Superior temporal gyrus (tissue), 1 donor: ENCODE measurements at regions not wholly inside any gene's neighbourhood (a gene's known extent, or its start where the extent isn't known, plus 50 kb on each side); places are given as distances from the start of the nearest gene placed in this dataset.

ENCODE experiments used
- DNase-seq: peaks from one replicate; pipeline ENCODE4 v3.0.0-alpha.2; 2016; ENCODE audit errors: extremely low spot score

DNA sequence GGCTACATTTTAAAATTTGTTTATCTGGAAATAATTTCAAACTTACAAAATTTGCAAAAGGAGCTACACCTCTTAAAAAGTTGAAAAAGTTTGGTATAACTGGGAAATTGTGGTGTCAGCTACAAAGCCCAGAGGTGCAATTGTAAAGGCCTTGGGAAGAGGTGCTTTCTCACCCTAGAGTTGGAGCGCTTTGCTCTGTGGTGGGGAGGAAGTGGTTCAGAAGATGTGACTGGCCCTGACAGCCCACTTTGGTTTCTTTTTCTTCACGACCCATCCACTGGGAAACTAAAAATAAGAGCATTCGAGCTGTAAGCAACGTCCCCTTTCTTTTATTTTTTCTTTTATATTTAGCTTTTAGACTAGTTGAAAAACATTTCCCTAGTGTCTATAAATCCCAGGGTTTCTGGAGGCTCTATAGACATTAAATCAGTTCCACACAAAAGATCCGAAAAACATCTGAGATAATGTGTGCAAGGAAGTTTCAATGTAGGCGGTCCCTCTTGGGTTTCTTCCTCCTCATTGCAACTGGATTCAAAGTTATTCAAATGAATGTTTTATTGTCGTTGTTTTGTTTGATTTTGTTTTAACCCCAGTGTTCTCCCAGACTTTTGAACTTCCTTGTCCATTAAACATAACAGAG is 397.8 kb downstream of the KIF16B start:
- DNase-seq: no peak

DNA sequence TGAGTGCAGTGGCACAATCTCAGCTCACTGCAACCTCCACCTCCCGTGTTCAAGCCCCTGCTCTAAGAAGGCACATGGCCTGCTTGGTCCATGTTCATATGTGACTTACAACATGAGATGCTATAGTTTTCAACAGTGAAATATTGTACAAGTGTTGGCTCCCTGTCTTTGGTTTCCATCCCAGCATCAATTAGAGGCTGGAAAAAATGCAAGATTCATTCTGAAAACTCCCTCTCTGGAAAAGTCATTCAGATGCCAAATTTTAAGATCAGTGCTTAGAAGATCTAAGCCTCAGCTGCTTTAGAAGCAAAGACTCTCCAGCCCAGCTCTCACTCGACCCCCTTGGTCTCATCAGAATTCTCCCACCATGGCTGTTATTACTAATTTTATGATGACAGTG is 398.9 kb downstream of the KIF16B start:
- DNase-seq: no peak

DNA sequence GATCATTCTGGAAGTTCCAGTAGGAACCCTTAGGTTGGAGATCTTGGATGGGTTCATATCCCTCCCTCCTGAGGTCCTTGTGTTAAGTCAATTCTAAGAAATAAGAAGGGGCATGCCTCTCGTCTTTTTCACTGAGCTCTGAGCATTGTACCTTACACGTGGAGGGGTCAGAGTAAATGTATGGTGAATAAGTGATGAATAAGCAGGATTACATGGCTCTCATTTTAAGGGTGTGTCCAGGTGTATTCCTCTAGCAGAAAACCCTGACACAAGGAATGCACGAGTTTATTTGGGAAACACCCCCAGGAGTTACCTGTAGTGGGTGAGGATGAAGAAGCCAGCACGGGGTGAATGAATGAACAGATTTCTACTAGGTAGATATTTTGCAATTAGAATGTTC is 400.2 kb downstream of the KIF16B start:
- no peak for DNase-seq

DNA sequence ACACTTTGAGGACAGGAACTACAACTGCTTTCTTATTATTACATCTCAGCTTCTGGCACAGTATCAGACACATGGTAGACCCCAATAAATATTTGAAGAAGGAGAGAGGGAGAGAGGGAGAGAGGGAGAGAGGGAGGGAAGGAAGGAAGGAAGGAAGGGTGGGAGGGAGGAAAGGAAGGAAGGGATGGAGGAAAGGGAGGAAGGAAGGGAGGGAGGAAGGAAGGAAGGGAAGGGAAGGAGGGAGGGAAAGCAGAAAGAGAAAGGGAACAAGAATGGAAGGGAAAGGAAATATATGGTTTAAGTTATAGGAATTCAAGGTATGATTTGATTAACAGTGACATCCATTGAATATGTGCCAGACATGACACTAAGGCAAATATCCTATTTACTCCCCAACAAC is 402.1 kb downstream of the KIF16B start:
- no peak for DNase-seq

DNA sequence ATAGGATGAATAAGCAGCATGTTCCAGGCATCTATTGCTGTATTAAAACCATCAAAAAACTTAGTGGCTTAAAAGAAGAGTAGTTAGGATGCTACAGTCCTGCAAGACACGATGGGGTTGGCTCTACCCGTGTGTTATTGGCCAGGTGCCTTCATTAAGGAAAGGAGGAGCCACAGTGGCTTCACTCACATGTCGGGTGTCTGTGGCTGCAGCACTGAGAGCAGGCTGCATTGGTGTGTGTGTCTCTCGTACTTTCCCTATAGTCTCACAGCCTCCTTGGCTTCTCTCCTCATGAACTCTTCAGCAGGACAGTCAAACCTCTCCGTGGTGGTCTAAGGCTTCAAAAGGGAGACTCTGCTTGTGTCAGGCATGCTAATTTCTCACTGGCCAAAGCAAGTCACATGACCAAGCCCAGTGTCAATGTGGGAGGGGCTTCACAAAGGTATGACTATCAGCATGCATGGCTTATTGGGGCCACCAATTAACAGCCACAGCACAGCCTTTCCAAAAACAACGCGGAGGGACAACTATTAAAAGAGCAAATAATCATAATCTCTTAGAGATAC is 402.8 kb downstream of the KIF16B start:
- DNase-seq: no peak

DNA sequence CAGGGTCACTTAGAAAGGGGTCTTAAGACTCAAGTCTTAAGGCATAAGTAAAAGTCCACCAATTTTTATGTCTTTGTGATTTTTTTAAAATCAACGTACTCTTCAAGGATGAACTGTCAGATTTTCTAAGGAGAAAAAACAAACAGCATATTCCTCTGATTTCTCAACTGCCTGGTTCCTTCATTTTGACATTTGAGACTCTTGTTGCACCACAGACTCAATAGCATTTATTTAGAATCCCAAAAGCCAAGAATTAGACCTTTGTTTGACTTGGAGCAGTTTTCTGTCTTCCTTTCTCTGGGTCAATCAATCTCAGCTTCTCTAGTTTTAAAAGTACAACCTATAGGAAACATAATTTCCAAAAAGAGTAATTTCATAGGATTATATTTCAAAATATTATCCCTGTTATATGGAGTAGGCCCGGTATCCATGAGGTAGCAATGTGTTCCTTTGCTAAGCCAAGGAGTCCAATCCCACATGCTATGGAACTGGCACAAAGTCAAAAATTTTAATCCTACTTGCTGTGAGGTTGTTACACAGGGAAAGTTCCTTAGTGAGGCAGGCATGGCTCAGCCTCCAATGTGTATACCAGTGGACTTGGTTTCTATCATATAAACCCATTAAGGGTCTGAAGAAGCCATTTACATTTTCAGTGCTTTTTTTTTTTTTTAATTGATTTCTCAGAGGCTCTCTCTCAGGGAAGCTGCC is 405.7 kb downstream of the KIF16B start:
- no peak for DNase-seq

DNA sequence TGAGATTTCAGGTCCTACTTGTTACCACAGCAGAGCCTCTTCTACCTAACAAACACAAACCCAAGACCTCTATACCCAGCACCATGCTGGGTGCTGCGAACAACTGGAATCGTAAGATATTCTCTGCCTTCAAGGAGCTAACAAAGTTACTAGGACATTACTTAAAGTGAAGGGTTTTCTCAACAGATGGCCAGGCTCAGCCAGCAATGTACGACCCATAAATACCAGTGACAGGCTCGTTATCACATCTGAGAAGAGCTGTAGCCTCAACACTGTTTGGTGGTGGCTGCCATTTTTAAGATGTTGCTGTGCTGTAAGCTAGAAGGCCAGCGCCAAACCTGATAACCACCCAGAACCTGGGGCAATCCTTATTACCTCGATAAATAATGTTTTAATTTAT is 406.5 kb downstream of the KIF16B start:
- no peak for DNase-seq

DNA sequence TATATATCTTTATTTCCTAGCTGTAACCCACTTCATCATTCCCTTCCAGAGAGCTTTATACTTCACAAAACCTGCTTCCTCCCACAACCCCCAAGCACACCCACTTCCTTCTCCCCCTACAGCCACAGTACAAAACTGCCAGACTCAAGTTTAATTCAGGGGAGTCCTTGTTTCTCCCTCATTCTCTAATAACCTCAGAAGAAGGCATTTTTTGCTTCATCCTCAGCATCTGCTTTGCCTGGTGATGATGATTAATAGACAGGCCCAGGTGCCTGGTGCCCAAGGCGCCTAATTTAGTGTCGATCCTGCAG is 414.3 kb downstream of the KIF16B start:
- no peak for DNase-seq

DNA sequence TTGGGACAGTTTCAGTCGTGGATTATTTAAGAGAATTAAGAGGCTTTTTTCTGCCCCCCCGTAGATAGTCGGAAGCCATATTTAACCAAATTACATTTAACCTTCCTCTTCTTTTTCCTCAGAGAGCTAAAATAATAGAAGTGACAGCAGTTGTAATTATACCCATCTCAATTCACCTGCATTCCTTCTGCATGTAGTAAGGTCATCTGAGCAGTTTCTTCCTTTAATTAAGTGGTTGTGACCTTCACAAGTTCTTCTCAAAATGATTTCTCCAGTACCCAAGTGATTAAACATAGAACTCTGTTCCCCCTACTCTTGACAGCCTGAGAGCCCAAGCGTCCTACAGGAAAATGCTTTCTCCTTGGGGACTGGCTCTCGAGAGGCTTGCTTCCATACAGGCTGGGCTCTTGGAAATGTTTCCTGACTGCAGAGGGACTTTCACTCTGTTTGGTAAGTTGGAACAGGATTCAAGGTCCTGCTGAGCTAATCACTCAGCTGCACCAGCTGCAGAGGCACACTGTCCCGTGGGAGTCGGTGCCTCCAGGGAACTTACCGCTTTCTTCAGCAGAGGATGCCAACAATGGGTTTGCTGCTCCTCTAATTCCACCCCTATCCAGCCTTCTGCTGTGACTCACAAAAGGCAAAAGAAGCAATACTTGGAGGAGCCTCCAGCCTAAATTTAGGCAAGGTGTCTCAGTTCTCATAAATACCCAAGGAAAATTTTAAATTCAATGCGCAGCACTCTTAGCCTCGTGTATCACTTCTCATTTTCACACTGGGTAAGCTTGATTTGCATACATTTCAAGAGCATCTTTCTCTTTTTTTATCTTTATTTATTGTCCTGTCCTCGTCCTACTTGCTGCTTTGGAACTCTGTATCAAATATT is 414.9 kb downstream of the KIF16B start:
- DNase-seq: peak; percentile 64

DNA sequence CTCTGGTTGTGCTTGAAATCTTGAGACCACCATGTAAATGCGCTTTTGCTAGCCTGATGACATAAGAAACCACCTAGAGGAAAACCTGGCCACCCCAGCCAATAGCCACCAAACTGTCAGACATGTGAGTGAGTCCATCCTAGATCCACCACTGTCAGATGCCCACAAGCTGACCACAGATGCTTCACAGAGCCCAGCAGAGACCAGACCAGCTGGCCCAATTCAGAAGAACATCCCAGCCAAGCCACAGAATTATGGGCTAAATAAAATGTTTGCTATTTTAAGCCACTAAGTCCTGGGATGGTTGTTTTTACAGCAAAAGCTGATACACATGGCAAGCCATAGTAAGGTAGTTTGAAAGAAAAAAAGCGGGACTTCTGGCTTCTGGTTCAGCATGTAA is 425.3 kb downstream of the KIF16B start:
- DNase-seq: no peak

DNA sequence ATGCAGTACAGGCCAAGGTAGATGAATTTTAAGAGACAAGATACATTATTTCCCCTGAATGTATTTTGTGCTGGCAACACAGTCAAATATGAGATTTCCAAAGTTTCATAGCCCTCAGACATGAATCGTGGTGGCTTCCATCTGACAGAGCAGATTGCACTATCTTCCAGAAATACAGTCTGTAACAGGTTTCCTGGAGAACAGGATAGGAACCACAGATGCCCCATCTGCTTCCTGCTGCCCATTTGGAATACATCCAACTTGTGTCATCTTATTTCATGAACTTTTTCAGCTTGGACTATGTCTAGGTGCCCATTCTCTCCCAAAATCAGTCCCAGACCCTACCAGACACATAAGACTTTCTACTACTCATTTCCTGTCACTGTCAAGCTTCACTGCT is 426.0 kb downstream of the KIF16B start:
- DNase-seq: no peak

DNA sequence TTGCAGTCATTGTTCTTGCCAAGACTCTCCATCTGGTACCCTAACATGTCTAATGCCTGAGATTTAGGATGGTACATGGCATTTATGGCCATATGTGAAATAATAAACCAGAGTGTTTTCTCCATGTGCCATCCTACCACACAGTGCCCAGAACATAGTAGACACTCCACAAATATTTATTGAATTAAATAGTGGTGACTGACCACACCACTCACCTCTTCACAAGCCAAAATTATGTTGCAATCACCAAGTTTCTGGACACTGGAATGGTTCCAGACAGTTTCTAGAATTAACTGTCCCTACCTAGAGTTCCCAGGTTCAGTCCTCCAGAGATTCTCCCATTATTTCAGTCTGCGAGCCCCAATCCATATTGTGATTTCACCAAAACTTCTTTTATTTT is 427.3 kb downstream of the KIF16B start:
- DNase-seq: no peak

DNA sequence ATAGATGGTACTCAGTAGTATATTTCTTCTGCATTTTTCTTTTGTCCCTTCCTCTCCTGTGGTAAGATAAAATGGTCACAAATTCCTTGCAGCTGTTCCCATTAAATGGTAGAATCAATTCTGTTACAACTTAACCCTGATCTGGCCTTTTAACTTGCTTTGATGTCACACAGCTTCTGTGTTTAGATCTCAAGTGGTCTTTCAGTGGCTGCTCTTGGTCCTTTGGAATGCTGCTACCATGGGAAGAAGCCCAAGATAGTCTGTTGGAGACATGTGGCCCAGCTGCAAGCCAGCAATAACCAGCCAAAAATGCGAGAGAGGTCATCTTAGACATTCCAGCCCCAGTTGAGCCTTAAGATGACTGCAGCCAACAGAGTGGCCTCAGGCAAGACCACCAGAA is 429.7 kb downstream of the KIF16B start:
- DNase-seq: no peak

DNA sequence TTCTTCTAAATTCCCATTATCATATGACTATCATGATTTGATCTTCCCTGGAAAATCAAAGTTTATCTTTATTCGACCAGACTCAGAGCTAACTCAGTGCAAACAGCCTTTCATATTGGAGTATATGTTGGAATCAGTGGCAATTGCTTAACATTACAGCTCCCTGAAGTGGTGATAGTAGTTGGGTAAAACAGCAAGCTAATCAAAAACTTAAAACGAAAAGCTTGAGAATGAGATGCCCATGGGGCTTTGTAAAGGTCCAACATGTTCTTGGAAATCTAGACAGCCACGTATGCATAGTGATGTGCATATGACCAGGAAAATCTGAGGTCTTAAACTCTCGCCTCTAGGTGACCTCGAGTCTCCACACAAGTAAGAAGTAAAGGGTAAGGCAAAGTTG is 437.6 kb downstream of the KIF16B start:
- DNase-seq: no peak

DNA sequence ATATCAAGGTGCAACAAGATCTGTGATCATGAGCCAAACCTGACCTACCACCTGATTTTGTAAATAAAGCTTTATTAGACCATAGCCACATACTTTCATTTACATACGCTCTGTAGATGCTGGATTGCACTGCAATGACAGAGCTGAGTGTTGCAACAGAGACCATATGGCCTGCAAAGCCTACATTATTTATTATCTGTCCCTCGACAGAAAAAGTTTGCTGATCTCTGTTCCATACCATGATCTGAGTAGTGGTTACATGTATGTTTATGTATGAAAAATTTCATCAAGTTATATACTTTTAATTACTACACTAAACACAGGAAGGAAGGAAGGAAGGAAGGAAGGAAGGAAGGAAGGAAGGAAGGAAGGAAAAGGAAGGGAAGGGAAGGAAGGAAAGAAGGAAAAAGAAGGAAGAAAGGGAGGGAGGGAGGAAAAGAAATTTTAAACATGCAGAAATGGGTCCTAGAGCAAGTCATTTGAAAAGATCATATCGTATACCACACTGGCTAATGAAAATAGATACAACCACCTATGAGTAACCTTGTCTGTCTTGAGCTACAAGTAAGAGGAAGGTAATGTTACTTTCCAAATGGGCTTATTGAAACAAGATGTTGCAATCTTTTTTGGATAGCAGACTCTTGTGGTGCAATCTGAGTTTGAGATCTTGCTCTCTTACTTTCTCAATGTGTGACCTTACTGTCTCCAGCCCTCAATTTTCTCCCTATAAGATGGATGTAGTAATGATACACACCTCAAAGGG is 441.0 kb downstream of the KIF16B start:
- DNase-seq: no peak

DNA sequence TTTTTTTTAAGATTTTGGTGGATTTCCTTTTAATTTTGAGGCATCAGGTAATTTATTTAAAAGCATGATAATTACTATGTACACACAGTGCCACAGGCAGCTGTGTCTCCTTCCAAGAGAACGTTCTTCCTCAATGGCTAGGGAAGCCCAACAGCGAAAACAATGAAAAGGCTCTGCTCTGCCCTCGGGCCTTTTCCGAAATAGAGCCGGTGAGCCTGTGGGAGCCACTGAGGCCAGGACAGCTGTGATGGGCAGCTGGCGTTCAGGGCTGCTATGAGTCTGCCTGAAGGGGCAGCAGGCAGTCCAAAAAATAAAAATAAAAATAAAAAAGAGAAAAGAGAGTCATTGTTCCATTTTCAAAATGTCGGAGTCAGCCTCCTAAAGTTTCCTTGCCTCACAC is 443.8 kb downstream of the KIF16B start:
- DNase-seq: no peak

DNA sequence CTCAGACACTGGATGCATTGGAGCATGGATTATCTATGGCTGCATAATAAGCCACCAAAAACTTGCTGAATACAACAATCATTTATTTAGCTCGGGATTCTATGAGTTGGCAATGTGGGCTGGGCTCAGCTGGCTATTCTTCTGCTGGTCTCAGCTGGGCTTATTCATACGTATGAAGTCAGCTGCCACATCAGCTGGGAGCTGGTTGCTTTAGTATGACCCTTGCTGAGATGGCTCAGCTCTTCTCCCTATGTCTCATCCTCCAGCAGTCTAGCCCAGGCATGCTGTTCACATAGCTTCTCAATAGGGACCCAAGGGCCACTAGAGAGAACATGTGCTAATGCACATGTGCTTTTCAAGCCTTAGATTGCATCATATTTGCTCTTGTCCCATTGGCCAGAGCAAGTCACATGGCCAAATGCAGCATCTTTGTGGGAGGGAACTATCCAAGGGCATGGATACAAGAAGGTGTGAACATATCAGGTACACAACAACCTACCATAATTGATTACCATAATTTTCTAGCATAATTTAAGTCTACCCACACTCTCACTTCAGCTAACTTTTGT is 444.6 kb downstream of the KIF16B start:
- DNase-seq: no peak

DNA sequence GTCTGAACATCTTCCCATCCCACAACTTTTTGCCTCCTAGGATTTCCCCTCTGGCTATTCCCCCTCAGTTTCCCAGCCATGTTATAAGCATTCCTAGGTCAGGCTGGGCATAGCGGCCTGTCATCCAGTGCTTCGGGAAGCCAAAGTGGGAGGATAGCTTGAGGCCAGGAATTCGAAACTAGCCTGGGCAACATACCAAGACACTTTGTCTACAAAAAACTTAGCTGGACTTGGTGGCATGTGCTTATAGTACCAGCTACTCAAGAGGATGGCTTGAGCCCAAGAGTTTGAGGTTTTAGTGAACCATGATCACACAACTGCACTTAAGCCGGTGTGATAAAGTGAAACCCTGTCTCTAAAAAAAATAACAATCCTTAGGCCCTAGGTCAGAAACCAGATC is 447.4 kb downstream of the KIF16B start:
- DNase-seq: no peak

DNA sequence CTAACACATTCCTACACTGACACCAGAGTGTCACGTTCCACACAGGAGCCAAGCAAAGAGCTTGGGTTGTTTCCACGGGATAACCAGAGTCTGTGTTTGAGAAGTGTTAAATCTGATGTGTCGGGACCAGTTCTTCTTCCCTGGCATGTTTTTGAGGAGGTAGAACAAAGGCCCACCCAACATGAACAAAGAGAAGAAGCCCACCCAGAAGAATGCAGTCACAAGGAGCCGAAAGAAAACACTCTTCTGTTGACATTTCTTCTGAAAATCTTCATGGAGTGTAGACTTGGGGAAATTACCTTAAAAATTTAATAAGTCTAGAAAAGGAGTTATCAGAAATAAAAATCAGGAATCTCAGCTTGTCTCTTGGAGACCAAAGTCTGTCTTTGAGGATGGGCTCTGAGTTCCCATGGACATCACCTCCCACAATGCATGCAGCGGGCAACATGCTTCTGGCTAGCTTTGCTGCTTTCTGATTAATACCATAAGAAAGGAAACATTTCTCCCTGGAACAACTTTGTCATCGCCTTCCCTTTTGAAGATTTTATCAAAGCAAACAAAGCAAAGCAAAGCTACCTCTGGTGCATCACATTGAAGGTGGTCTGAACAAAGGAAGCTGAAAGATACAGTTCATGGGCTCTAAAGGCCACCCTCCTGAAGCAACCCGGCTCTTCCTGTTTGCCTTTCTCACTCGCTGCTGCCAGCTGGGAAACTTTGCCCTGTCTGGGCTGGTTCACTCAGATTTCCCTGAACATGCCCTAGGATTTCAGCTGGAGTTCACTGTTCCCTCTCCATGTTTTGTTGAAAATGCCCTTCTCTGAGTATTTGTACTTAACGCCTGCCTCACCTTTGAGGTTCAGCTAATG is 448.1 kb downstream of the KIF16B start:
- DNase-seq: no peak

DNA sequence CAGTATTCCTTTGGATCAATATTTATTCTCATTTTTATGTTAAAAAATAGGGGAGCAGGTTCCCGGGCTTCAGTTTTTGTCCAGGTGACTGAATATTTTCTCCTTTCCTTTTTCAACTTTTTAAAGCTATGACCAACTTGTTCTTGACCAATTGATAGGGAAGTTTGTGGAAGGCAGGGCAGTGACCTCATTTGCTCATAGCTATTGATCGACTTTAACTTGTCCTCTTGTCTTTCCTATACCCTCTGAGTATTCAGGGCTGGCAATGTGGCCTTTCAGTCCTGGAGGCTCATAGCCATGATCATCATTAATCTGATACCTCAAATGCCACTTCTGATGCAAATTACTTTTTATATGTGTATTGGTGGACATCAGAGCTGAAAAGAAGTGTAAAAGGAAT is 448.8 kb downstream of the KIF16B start:
- DNase-seq: no peak

DNA sequence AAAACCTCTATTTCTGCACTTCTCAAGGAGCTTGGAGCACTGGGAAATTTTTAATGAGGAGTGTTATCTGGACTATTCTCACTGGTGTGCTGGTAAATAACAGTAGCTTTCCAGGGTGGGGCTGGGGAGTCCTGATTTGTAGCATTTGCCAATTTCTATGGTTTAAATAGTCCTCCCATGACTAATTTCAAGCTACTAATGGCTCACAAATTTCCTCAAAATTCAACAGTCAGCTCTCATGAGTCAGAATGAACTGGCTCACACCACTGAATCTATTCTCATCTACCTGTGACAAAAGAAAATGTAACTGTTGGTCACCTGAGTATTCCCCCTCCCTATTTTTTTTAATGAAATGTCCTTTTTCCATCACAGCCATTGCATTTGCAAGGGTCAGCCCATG is 449.6 kb downstream of the KIF16B start:
- no peak for DNase-seq
